BJ (cell line): ENCODE measurements at regions not wholly inside any gene's neighbourhood (a gene's known extent, or its start where the extent isn't known, plus 50 kb on each side); places are given as distances from the start of the nearest gene placed in this dataset.

Experiments used
- CTCF ChIA-PET: fragments of 350-600 bp; formaldehyde crosslinking; extraction: SDS; loops from one replicate; lab custom pipeline; 2021; ENCODE audit warnings: antibody characterized with exemption, inconsistent platforms; lab: Yijun Ruan, JAX
- POLR2A ChIA-PET: fragments of 300-600 bp; sonication (Branson Sonifier 250); formaldehyde crosslinking; extraction: SDS; loops from one replicate; lab custom pipeline; 2021; ENCODE audit warnings: antibody characterized with exemption; lab: Charles Lee
- DNase-seq: peaks from one replicate; pipeline ENCODE4 v3.0.0-alpha.2; 2011; ENCODE audit warnings: low read depth
- H3K27me3 ChIP-seq: 2 replicates; pipeline ENCODE4 v1.6.0; 2011; ENCODE audit warnings: low read length; ENCODE audit not compliant: control insufficient read depth, insufficient read depth
- H3K36me3 ChIP-seq: 2 replicates; pipeline ENCODE4 v1.5.1; 2011; ENCODE audit warnings: low read length; ENCODE audit not compliant: control insufficient read depth, insufficient read depth
- H3K4me3 ChIP-seq: 2 replicates; pipeline ENCODE4 v1.5.1; 2011; ENCODE audit warnings: low read depth, mild to moderate bottlenecking, control low read depth, low read length
- TF ChIP-seq, protein P1 (sequence below): IDR thresholded peaks from 2 replicates; pipeline ENCODE4 v1.5.1; 2011; ENCODE audit warnings: low read depth, mild to moderate bottlenecking, control low read depth, inconsistent platforms, low read length, moderate library complexity; ENCODE audit not compliant: insufficient read depth

DNA sequence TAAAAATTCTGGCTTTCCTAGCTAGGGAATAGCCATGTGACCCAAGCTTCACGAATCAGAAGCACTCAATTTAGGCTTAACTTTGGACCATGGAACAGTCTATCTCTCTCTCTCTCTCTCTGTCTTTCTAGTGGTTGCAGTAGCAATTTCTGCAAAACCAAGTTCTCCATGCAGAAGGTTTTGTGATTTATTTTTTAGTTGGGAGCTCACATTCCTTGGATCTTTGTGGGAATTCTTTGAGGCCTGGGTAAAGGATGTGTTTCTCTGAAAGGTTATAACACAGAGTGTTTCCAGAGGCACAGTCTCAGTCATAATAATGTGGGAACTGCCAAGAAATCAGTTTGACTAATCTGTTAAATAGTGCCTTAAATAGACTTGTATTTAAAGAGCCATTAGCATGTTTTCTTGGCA is 112.3 kb upstream of the COL11A1 start:
- POLR2A ChIA-PET: interaction anchor here (0.5 to 0.6 kb wide), 2 partner anchors 154 to 200 kb away, joined by 3 read pairs; no protein-coding TSS in a partner anchor
- CTCF ChIA-PET: interaction anchor here (0.9 to 1.2 kb wide), 3 partner anchors 11 to 115 kb away, joined by 3 to 4 read pairs (median 3); no protein-coding TSS in a partner anchor
- TF ChIP-seq, protein P1, sequence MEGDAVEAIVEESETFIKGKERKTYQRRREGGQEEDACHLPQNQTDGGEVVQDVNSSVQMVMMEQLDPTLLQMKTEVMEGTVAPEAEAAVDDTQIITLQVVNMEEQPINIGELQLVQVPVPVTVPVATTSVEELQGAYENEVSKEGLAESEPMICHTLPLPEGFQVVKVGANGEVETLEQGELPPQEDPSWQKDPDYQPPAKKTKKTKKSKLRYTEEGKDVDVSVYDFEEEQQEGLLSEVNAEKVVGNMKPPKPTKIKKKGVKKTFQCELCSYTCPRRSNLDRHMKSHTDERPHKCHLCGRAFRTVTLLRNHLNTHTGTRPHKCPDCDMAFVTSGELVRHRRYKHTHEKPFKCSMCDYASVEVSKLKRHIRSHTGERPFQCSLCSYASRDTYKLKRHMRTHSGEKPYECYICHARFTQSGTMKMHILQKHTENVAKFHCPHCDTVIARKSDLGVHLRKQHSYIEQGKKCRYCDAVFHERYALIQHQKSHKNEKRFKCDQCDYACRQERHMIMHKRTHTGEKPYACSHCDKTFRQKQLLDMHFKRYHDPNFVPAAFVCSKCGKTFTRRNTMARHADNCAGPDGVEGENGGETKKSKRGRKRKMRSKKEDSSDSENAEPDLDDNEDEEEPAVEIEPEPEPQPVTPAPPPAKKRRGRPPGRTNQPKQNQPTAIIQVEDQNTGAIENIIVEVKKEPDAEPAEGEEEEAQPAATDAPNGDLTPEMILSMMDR: no peak

DNA sequence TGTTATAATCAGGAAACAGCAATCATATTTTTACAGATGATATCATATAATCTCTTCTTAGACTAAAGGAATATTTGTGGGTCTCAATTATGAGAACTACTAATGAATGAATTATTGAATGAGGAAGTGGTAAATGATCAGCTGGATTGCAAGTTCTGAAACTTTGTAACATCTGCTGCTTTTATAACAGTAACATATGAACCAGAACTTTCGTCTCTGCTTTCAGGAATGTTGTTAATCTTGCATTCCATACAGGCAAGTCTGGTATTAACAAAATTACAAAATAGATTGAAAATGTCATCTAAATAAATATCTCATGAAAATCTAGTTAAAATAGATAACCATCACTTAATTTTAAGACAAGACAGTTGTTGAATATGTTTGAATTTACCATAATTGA is 110.5 kb upstream of the COL11A1 start:
- Histone ChIP-seq H3K36me3 (no peaks in the 10 kb centered on the region), H3K27me3 (no peaks in the 10 kb centered on the region), H3K4me3 (no peak overlapping the region)
- CTCF ChIA-PET: interaction anchor here (1.2 to 1.8 kb wide), 3 partner anchors 51 to 242 kb away, joined by 3 to 5 read pairs (median 5); no protein-coding TSS in a partner anchor
- DNase-seq: no peak
- POLR2A ChIA-PET: no interaction called here
- TF ChIP-seq, protein P1: no peak

More for the DNA sequence above, 112.3 kb upstream of the COL11A1 start:
- DNase-seq: peak; percentile 78
- no peaks in the 10 kb centered on the region for H3K36me3 ChIP-seq
- H3K4me3 ChIP-seq: no peak overlapping the region
- H3K27me3 ChIP-seq: no peaks in the 10 kb centered on the region

DNA sequence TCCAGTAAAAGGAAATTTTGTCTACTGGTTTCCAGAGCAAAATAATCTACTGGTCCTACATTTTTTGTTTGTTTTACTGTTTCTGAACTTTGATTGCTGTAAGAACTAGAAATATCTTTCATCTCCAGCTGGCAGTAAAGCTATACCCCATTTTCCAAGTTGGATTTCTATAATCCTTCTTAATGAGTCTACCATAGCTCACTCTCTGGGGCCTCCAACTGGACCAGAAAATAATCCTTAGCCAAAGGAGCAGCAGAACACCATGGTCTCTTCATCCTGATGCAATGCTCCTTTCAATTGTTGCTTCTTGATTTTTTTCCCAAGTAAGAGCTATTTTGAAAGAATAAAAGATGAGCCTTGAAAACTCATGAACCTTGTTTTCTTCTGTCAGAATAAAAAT is 110.0 kb upstream of the COL11A1 start:
- DNase-seq: no peak
- Histone ChIP-seq H3K36me3 (no peaks in the 10 kb centered on the region), H3K27me3 (no peaks in the 10 kb centered on the region), H3K4me3 (no peak overlapping the region)
- ChIA-PET POLR2A (no interaction called here), CTCF (interaction anchor here (1.0 to 1.8 kb wide), 4 partner anchors 48 to 243 kb away, joined by 3 to 5 read pairs (median 4); no protein-coding TSS in a partner anchor)
- TF ChIP-seq, protein P1: no peak

DNA sequence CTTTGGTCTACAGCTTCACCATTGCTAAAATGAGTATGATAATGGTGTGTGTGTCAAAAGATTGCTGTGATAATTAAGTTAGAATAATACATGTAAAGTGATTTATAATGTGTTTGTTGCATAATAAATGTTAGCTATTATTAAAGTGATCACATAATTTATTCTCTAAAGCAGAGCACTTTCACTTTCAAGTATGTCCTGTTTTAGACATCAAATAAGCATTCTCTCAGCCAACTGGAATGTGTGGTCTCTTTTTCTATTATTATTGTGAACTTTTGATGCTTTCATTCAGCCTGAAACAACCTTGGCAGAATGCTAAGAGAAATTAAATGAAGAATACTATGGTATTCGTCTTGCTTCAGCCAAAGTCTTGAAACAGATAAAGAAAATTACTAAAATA is 102.8 kb upstream of the COL11A1 start:
- ChIA-PET CTCF (interaction anchor here (1.0 kb wide), 1 partner anchor 104 kb away, joined by 3 read pairs; no protein-coding TSS in a partner anchor), POLR2A (no interaction called here)
- no peaks in the 10 kb centered on the region for H3K27me3 ChIP-seq
- TF ChIP-seq, protein P1: no peak
- no peak overlapping the region for H3K4me3 ChIP-seq
- no peaks in the 10 kb centered on the region for H3K36me3 ChIP-seq
- no peak for DNase-seq

DNA sequence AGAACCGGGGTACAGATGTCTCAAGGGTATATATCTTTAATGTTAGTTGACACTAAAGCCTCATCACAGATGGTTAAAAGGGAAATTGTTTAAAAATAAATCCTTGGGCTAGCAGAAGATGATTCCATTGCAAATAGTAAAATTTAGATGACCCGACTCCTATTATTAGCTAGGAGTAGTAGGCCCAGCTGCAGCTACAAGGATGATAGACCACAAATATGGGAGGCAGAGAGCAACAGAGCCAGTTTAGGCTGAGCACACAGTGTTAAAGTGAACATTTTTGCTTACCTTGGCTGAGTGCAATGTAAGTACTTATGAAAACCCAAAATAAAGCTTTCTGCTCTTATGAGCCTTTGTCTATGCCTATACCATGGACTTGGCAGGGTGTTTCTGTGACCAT is 100.5 kb upstream of the COL11A1 start:
- no peak for DNase-seq
- Histone ChIP-seq H3K4me3 (no peak overlapping the region), H3K27me3 (no peaks in the 10 kb centered on the region), H3K36me3 (no peaks in the 10 kb centered on the region)
- TF ChIP-seq, protein P1: no peak
- ChIA-PET POLR2A (no interaction called here), CTCF (interaction anchor here (1.6 kb wide), 1 partner anchor 11 kb away, joined by 3 read pairs; no protein-coding TSS in a partner anchor)
